T-helper 1 cell treated with Interleukin-12 subunit alpha and Interleukin-12 subunit beta and Interleukin-4 antibody, amounts not matched to agents 30 ng/mL and 1 ng/mL, for 36 hours (primary cell): ENCODE measurements at regions not wholly inside any gene's neighbourhood (a gene's known extent, or its start where the extent isn't known, plus 50 kb on each side); places are given as distances from the start of the nearest gene placed in this dataset.

Source experiments
- intact Hi-C: fragments of 100-400 bp; cut with micrococcal nuclease; formaldehyde crosslinking; loops from one replicate; pipeline ENCODE4 v1.15.1; 2024

GRCh38 chr2:153105829-153106578 is 372.6 kb downstream of the RPRM start:
- intact Hi-C loops, result no loop called here

GRCh38 chr2:153101187-153101586 is 377.4 kb downstream of the RPRM start:
- intact Hi-C loops, result no loop called here

- intact Hi-C loops, result no loop called here
Observed at GRCh38 chr2:153100151-153100550, 378.4 kb downstream of the RPRM start.

- intact Hi-C loops, result no loop called here
Observed at GRCh38 chr2:153098073-153098472, 379.7 kb downstream of the ARL6IP6 start.

- intact Hi-C loops, result no loop called here
Observed at GRCh38 chr2:153096272-153096671, 377.9 kb downstream of the ARL6IP6 start.

GRCh38 chr2:153091344-153091743 is 372.9 kb downstream of the ARL6IP6 start:
- intact Hi-C loops, result no loop called here

- intact Hi-C loops, result no loop called here
Observed at GRCh38 chr2:153079315-153079714, 360.9 kb downstream of the ARL6IP6 start.

- intact Hi-C loops, result no loop called here
Observed at GRCh38 chr2:153077311-153077710, 358.9 kb downstream of the ARL6IP6 start.

- intact Hi-C loops, result no loop called here
Observed at GRCh38 chr2:153074207-153074606, 355.8 kb downstream of the ARL6IP6 start.

GRCh38 chr2:153072813-153073212 is 354.4 kb downstream of the ARL6IP6 start:
- intact Hi-C loops, result no loop called here

- intact Hi-C loops, result no loop called here
Observed at GRCh38 chr2:153072077-153072476, 353.7 kb downstream of the ARL6IP6 start.

GRCh38 chr2:153071090-153071489 is 352.7 kb downstream of the ARL6IP6 start:
- intact Hi-C loops, result no loop called here

GRCh38 chr2:153068915-153069314 is 350.5 kb downstream of the ARL6IP6 start:
- intact Hi-C loops, result no loop called here

- intact Hi-C loops, result no loop called here
Observed at GRCh38 chr2:153068052-153068451, 349.6 kb downstream of the ARL6IP6 start.

GRCh38 chr2:153059338-153060052 is 341.1 kb downstream of the ARL6IP6 start:
- intact Hi-C loops, result no loop called here

- intact Hi-C loops, result no loop called here
Observed at GRCh38 chr2:153057743-153058142, 339.3 kb downstream of the ARL6IP6 start.

- intact Hi-C loops, result no loop called here
Observed at GRCh38 chr2:153055182-153055581, 336.8 kb downstream of the ARL6IP6 start.

- intact Hi-C loops, result no loop called here
Observed at GRCh38 chr2:153052807-153053559, 334.6 kb downstream of the ARL6IP6 start.

GRCh38 chr2:153047220-153047619 is 328.8 kb downstream of the ARL6IP6 start:
- intact Hi-C loops, result no loop called here

- intact Hi-C loops, result no loop called here
Observed at GRCh38 chr2:153043385-153043784, 325.0 kb downstream of the ARL6IP6 start.

GRCh38 chr2:153028626-153029025 is 310.2 kb downstream of the ARL6IP6 start:
- intact Hi-C loops, result no loop called here

- intact Hi-C loops, result no loop called here
Observed at GRCh38 chr2:153027533-153027932, 309.1 kb downstream of the ARL6IP6 start.
